ENCODE measurements at regions not wholly inside any gene's neighbourhood (a gene's known extent, or its start where the extent isn't known, plus 50 kb on each side); places are given as distances from the start of the nearest gene placed in this dataset.

DNA sequence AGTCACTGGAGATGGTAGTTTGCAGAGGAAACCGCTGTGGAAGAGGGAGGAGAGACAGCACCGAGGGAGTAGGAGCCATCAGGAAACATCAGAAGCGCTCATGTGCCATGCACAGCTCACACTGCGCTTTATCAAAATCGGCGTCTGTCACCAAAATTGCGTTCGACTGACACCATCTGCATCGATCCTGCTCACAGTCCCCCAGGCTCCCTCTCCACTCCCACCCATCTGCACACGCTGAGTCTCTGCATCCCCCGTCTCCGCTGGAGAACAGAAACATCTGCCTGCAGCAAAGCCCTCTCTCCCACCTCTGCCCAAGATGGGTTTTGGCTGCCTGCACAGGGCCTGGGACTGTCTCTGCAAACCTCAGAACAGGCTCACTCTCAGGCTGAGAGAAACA, 187.5 kb upstream of the RPL38 start:
- ChIA-PET POLR2A (no interaction called here), CTCF (no interaction called here)
- no peak for DNase-seq (ENCODE audit: low read depth, low spot score)
- H3K4me3 ChIP-seq (ENCODE audit: low read depth, low read length): no peak overlapping the region
- TF ChIP-seq, protein P1, sequence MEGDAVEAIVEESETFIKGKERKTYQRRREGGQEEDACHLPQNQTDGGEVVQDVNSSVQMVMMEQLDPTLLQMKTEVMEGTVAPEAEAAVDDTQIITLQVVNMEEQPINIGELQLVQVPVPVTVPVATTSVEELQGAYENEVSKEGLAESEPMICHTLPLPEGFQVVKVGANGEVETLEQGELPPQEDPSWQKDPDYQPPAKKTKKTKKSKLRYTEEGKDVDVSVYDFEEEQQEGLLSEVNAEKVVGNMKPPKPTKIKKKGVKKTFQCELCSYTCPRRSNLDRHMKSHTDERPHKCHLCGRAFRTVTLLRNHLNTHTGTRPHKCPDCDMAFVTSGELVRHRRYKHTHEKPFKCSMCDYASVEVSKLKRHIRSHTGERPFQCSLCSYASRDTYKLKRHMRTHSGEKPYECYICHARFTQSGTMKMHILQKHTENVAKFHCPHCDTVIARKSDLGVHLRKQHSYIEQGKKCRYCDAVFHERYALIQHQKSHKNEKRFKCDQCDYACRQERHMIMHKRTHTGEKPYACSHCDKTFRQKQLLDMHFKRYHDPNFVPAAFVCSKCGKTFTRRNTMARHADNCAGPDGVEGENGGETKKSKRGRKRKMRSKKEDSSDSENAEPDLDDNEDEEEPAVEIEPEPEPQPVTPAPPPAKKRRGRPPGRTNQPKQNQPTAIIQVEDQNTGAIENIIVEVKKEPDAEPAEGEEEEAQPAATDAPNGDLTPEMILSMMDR (IDR thresholded peaks at IDR 0.05; ENCODE audit: insufficient read depth, low read length, missing control alignments): no peak

DNA sequence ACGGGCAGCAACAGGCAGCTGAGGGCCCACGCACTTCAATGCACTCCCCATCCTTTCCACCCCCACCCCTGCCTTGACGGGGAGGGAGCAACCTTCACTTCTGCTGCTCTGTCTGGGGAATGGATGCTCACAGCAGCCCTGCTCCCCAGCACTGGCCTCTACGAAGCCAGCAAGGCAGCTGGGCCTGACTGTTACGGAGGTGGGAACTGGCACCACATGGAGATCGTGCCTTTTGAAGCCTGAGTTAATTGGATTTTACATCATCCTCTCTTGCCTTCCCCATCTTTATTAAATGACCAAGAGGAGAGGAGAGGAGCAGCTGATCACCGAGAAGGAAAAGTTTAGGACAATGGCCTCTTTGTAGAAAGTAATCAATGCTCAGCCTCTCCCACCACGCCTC, 187.0 kb upstream of the RPL38 start:
- CTCF ChIA-PET: no interaction called here
- POLR2A ChIA-PET: no interaction called here
- H3K4me3 ChIP-seq (ENCODE audit: low read depth, low read length): no peak overlapping the region
- TF ChIP-seq, protein P1 (IDR thresholded peaks at IDR 0.05; ENCODE audit: insufficient read depth, low read length, missing control alignments): no peak
- DNase-seq (ENCODE audit: low read depth, low spot score): no peak

DNA sequence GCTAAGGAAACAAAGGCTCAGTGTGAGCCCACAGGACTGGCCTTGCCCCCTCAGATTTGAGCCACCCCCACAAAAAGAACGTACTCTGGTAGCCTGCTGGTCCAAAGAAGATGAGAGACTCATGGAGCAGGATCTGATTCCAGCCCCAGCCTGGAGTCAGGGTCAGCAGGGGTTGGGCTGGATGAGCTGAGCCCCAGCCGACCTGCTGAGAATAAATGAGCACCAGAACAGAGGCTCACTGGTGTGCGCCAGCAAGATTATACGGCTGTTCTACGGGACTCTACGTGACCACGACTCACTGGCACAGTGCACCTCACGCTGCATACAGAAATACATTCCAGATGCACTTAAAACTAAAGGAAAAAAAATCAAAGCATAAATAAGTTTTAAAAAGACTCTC, 186.0 kb upstream of the RPL38 start:
- TF ChIP-seq, protein P1 (IDR thresholded peaks at IDR 0.05; ENCODE audit: insufficient read depth, low read length, missing control alignments): no peak
- DNase-seq (ENCODE audit: low read depth, low spot score): no peak
- ChIA-PET POLR2A (no interaction called here), CTCF (no interaction called here)
- H3K4me3 ChIP-seq (ENCODE audit: low read depth, low read length): no peak overlapping the region

DNA sequence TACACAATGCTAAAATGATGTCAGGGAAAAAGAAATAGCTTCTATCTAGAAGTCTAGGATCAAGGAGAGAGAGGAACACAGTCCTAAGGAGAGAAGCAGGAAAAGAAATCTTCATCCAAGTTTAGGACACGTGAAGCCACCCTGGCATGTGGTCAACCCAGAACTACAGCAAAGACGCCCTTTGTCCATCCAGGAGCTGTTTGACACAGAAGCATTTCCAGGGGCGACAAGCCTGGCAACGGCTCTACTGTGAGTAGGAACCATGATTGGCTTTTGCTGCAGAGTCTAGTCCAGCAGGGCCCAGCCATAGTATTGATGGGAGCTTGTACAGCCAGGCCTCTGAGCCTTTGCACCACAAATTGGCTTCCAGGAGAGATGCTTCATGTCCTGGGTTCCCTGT, 185.4 kb upstream of the RPL38 start:
- TF ChIP-seq, protein P1 (IDR thresholded peaks at IDR 0.05; ENCODE audit: insufficient read depth, low read length, missing control alignments): no peak
- CTCF ChIA-PET: no interaction called here
- H3K4me3 ChIP-seq (ENCODE audit: low read depth, low read length): no peak overlapping the region
- POLR2A ChIA-PET: no interaction called here
- DNase-seq (ENCODE audit: low read depth, low spot score): no peak

DNA sequence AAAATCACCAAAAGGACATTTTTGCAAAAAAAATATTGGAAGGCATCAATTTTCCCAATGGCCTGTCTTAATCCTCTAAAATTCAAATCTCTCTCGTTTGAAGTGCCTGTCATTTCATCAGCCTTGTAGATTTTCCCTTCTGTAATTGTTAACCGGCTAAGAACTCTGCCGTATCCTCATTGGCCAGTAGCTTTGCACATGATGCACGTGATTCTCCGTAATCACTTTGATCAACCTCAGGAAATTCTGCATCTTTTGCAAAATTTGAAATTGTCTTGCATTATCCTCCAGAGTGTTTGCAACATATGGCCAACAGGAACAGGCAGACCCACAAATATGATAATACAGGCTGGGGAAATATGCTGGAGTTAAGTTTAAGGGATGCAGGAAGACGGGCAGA, 184.2 kb upstream of the RPL38 start:
- CTCF ChIA-PET: no interaction called here
- DNase-seq (ENCODE audit: low read depth, low spot score): no peak
- POLR2A ChIA-PET: no interaction called here

DNA sequence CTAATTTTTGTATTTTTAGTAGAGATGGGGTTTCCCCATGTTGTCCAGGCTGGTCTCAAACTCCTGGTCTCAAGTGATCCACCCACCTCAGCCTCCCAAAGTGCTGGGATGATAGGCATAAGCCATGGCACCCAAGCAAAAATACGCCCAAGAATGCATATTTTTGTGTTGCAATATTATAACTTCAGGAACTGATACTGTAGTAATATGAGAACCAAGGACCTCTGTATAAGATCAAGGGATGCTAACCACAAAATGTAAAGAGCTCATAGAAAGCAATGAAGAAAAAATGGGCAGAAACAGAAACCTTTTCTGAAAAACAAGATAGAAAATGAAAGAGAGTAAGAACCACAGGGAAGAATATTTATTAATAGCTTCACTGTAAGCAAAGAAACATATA, 183.6 kb upstream of the RPL38 start:
- DNase-seq (ENCODE audit: low read depth, low spot score): no peak
- CTCF ChIA-PET: no interaction called here
- POLR2A ChIA-PET: no interaction called here
- TF ChIP-seq, protein P1 (IDR thresholded peaks at IDR 0.05; ENCODE audit: insufficient read depth, low read length, missing control alignments): no peak
- H3K4me3 ChIP-seq (ENCODE audit: low read depth, low read length): no peak overlapping the region

More for the DNA sequence above, 184.2 kb upstream of the RPL38 start:
- TF ChIP-seq, protein P1 (IDR thresholded peaks at IDR 0.05; ENCODE audit: insufficient read depth, low read length, missing control alignments): no peak
- H3K4me3 ChIP-seq (ENCODE audit: low read depth, low read length): no peak overlapping the region

All from AG04449 (cell line).